RWPE1 (cell line): ENCODE measurements at regions not wholly inside any gene's neighbourhood (a gene's known extent, or its start where the extent isn't known, plus 50 kb on each side); places are given as distances from the start of the nearest gene placed in this dataset.
"Not testable (repeated sequence)": the region's sequence is repeated elsewhere in the genome, so short reads cannot be mapped to it uniquely, and the experiment has no call there.

ENCODE experiments used
- CTCF ChIA-PET: fragments of 350-600 bp; sonication (Branson Sonifier 250); formaldehyde crosslinking; extraction: SDS; loops from one replicate; lab custom pipeline; 2021; lab: Yijun Ruan, JAX
- POLR2A ChIA-PET: fragments of 400-600 bp; formaldehyde crosslinking; extraction: SDS; loops from one replicate; lab custom pipeline; 2020; ENCODE audit warnings: antibody characterized with exemption; ENCODE audit not compliant: low non-redundant PET; lab: Yijun Ruan, JAX
- DNase-seq: peaks from one replicate; pipeline ENCODE4 v3.0.0; 2012; ENCODE audit warnings: low spot score
- H3K27ac ChIP-seq: fragments of 450-650 bp; 2 replicates; pipeline ENCODE4 v1.5.1; 2017
- CTCF ChIP-seq: fragments of 450-650 bp; conservative IDR thresholded peaks from 2 replicates; pipeline ENCODE4 v1.5.1; 2017; ENCODE audit warnings: low read depth, mild to moderate bottlenecking

- no peak overlapping the region for H3K27ac ChIP-seq
- TF ChIP-seq CTCF, result no peak
- POLR2A ChIA-PET, result no interaction called here
- DNase-seq, result no peak
- CTCF ChIA-PET, result no interaction called here
These were observed 265.9 kb upstream of the ETAA1 start for GRCh38 chr2:67131257-67131609.

GRCh38 chr2:67132441-67132940, 264.6 kb upstream of the ETAA1 start:
- DNase-seq, H3K27ac ChIP-seq, POLR2A ChIA-PET, CTCF ChIA-PET: not testable (repeated sequence)

- no peak for DNase-seq
- ChIA-PET CTCF (interaction anchor here (0.6 kb wide), 2 partner anchors 15 to 38 kb away, joined by 4 to 5 read pairs; no protein-coding TSS in a partner anchor), POLR2A (no interaction called here)
- no peak for TF ChIP-seq CTCF
- H3K27ac ChIP-seq, result no peak overlapping the region
These were observed 261.9 kb upstream of the ETAA1 start for GRCh38 chr2:67135208-67135607.

- TF ChIP-seq CTCF, result no peak
- POLR2A ChIA-PET, result no interaction called here
- no peak for DNase-seq
- CTCF ChIA-PET, result interaction anchor here (0.7 kb wide), 2 partner anchors 99 to 834 kb away, joined by 4 read pairs; no protein-coding TSS in a partner anchor
- H3K27ac ChIP-seq, result no peak overlapping the region
These were observed 259.4 kb upstream of the ETAA1 start for GRCh38 chr2:67137699-67138098.

- DNase-seq, result no peak
- ChIA-PET CTCF (no interaction called here), POLR2A (no interaction called here)
- TF ChIP-seq CTCF, result no peak
- no peak overlapping the region for H3K27ac ChIP-seq
These were observed 255.1 kb upstream of the ETAA1 start for GRCh38 chr2:67142071-67142470.

- no peak overlapping the region for H3K27ac ChIP-seq
- CTCF ChIA-PET, result interaction anchor here (1.2 kb wide), 1 partner anchor 556 kb away, joined by 3 read pairs; no protein-coding TSS in a partner anchor
- DNase-seq, result no peak
- POLR2A ChIA-PET, result no interaction called here
- no peak for TF ChIP-seq CTCF
These were observed 254.4 kb upstream of the ETAA1 start for GRCh38 chr2:67142741-67143140.

- ChIA-PET POLR2A (no interaction called here), CTCF (interaction anchor here (0.6 kb wide), 1 partner anchor 423 kb away, joined by 3 read pairs; no protein-coding TSS in a partner anchor)
- DNase-seq, result no peak
- H3K27ac ChIP-seq, result no peak overlapping the region
- TF ChIP-seq CTCF, result no peak
These were observed 251.3 kb upstream of the ETAA1 start for GRCh38 chr2:67145851-67146250.
